ENCODE measurements at regions not wholly inside any gene's neighbourhood (a gene's known extent, or its start where the extent isn't known, plus 50 kb on each side); places are given as distances from the start of the nearest gene placed in this dataset.

DNA sequence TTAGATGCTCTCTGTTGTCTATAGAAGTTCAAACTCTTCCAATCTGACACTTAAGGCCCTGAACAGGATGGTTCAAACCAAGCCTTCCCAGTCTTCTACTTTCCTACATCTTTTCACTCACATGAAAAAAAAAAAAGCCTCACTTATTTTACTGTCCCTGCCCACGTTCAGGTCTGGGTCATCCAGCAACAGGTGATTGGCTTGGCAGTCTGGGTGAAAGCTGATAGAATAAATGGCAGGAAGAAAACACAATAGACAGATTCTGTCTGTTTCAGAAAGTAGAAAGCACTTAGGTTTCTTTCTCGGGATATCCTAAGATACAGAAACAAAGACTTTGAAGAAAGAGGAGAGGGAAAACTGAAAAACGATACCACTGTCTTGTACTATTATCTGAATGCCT is 61.8 kb upstream of the HSF2 start:
- Mint-ChIP-seq H3K9me3 (peaks cover 2 to 4% of the 10 kb centered on the region in 2 donors), H3K4me3 (no peak overlapping the region), H3K27me3 (ENCODE audit: low read depth in 2 of 2) (no peaks in the 10 kb centered on the region), H3K4me1 (no peaks in the 10 kb centered on the region), H3K27ac (no peak overlapping the region), H3K36me3 (no peaks in the 10 kb centered on the region)
- Histone ChIP-seq H3K4me1 (ENCODE audit: control insufficient read depth, insufficient read depth, low read length) (no peaks in the 10 kb centered on the region), H3K9me3 (ENCODE audit: control insufficient read depth, insufficient read depth, low read length) (no peaks in the 10 kb centered on the region), H3K36me3 (ENCODE audit: control insufficient read depth, insufficient read depth, low read length) (no peaks in the 10 kb centered on the region), H3K4me3 (ENCODE audit: low read length) (no peak overlapping the region), H3K27me3 (ENCODE audit: control insufficient read depth, insufficient read depth, low read length) (peaks cover 2% of the 10 kb centered on the region), H3K27ac (ENCODE audit: low read length) (no peak overlapping the region)
- intact Hi-C loops (cut with micrococcal nuclease), result no loop called here
- 49% methylated on average over 2 of the region's 3 CpGs for WGBS (ENCODE audit: insufficient coverage)
- DNase-seq (no peak), ATAC-seq (no peak)
- no peak for TF ChIP-seq CTCF (IDR thresholded peaks at IDR 0.05)

GRCh38 chr6:122339661-122340060 is 59.8 kb upstream of the HSF2 start:
- 29% methylated on average over 2 of the region's 2 CpGs for WGBS (ENCODE audit: insufficient coverage)
- no peak overlapping the region for H3K27ac Mint-ChIP-seq
- peaks cover 0 to 2% of the 10 kb centered on the region in 2 donors for H3K9me3 Mint-ChIP-seq
- peaks cover 0 to 3% of the 10 kb centered on the region in 2 donors for H3K27me3 Mint-ChIP-seq (ENCODE audit: low read depth in 2 of 2)
- no peak overlapping the region for H3K27ac ChIP-seq (ENCODE audit: low read length)
- peaks cover 2% of the 10 kb centered on the region for H3K27me3 ChIP-seq (ENCODE audit: control insufficient read depth, insufficient read depth, low read length)
- no peaks in the 10 kb centered on the region for H3K4me1 Mint-ChIP-seq
- H3K4me1 ChIP-seq (ENCODE audit: control insufficient read depth, insufficient read depth, low read length), result no peaks in the 10 kb centered on the region
- no peaks in the 10 kb centered on the region for H3K9me3 ChIP-seq (ENCODE audit: control insufficient read depth, insufficient read depth, low read length)
- H3K36me3 ChIP-seq (ENCODE audit: control insufficient read depth, insufficient read depth, low read length), result no peaks in the 10 kb centered on the region
- no peak overlapping the region for H3K4me3 ChIP-seq (ENCODE audit: low read length)
- no peak overlapping the region for H3K4me3 Mint-ChIP-seq
- H3K36me3 Mint-ChIP-seq, result no peaks in the 10 kb centered on the region
- no peak for DNase-seq
- no peak for ATAC-seq
- TF ChIP-seq CTCF (IDR thresholded peaks at IDR 0.05), result no peak
- intact Hi-C loops (cut with micrococcal nuclease), result no loop called here

GRCh38 chr6:122347280-122347679 is 52.2 kb upstream of the HSF2 start:
- 44% methylated on average over 2 of the region's 2 CpGs for WGBS (ENCODE audit: insufficient coverage)
- no peaks in the 10 kb centered on the region for H3K4me1 Mint-ChIP-seq
- no peak overlapping the region for H3K27ac Mint-ChIP-seq
- Histone ChIP-seq H3K9me3 (ENCODE audit: control insufficient read depth, insufficient read depth, low read length) (no peaks in the 10 kb centered on the region), H3K36me3 (ENCODE audit: control insufficient read depth, insufficient read depth, low read length) (no peaks in the 10 kb centered on the region), H3K4me1 (ENCODE audit: control insufficient read depth, insufficient read depth, low read length) (no peaks in the 10 kb centered on the region), H3K4me3 (ENCODE audit: low read length) (no peak overlapping the region), H3K27me3 (ENCODE audit: control insufficient read depth, insufficient read depth, low read length) (peaks cover 6% of the 10 kb centered on the region), H3K27ac (ENCODE audit: low read length) (no peak overlapping the region)
- H3K36me3 Mint-ChIP-seq, result no peaks in the 10 kb centered on the region
- no peak for DNase-seq
- intact Hi-C loops (cut with micrococcal nuclease), result no loop called here
- no peak for ATAC-seq
- H3K4me3 Mint-ChIP-seq, result no peak overlapping the region
- no peak for TF ChIP-seq CTCF (IDR thresholded peaks at IDR 0.05)
- no peaks in the 10 kb centered on the region for H3K9me3 Mint-ChIP-seq
- peaks cover 6 to 12% of the 10 kb centered on the region in 2 donors for H3K27me3 Mint-ChIP-seq (ENCODE audit: low read depth in 2 of 2)

- H3K27me3 Mint-ChIP-seq (ENCODE audit: low read depth in 2 of 2), result peaks cover 6 to 12% of the 10 kb centered on the region in 2 donors
- 89% methylated on average over 4 of the region's 4 CpGs for WGBS (ENCODE audit: insufficient coverage)
Measured at GRCh38 chr6:122347751-122348150, 51.7 kb upstream of the HSF2 start.

More at GRCh38 chr6:122347751-122348150, 51.7 kb upstream of the HSF2 start:
- Mint-ChIP-seq H3K4me3 (no peak overlapping the region), H3K36me3 (no peaks in the 10 kb centered on the region), H3K4me1 (no peaks in the 10 kb centered on the region), H3K9me3 (no peaks in the 10 kb centered on the region), H3K27ac (no peak overlapping the region)
- intact Hi-C loops (cut with micrococcal nuclease), result no loop called here
- no peak for ATAC-seq
- no peak for DNase-seq
- no peak for TF ChIP-seq CTCF (IDR thresholded peaks at IDR 0.05)
- no peaks in the 10 kb centered on the region for H3K4me1 ChIP-seq (ENCODE audit: control insufficient read depth, insufficient read depth, low read length)
- no peak overlapping the region for H3K4me3 ChIP-seq (ENCODE audit: low read length)
- peaks cover 6% of the 10 kb centered on the region for H3K27me3 ChIP-seq (ENCODE audit: control insufficient read depth, insufficient read depth, low read length)
- no peaks in the 10 kb centered on the region for H3K9me3 ChIP-seq (ENCODE audit: control insufficient read depth, insufficient read depth, low read length)
- no peak overlapping the region for H3K27ac ChIP-seq (ENCODE audit: low read length)
- H3K36me3 ChIP-seq (ENCODE audit: control insufficient read depth, insufficient read depth, low read length), result no peaks in the 10 kb centered on the region
